IPS DF 6.9 (cell line): ENCODE measurements at regions not wholly inside any gene's neighbourhood (a gene's known extent, or its start where the extent isn't known, plus 50 kb on each side); places are given as distances from the start of the nearest gene placed in this dataset.
"Not testable (repeated sequence)": the region's sequence is repeated elsewhere in the genome, so short reads cannot be mapped to it uniquely, and the experiment has no call there.

Source experiments
- DNase-seq: peaks from one replicate; pipeline ENCODE4 v3.0.0-alpha.2; 2013; ENCODE audit warnings: low read depth, low spot score
- H3K27ac ChIP-seq: one replicate; pipeline ENCODE4 v1.5.1; 2013; ENCODE audit warnings: low read length, control low read depth
- H3K27me3 ChIP-seq: 2 replicates; pipeline ENCODE4 v1.6.1; 2013; ENCODE audit warnings: mild to moderate bottlenecking, low read length; ENCODE audit not compliant: control insufficient read depth, insufficient read depth
- H3K36me3 ChIP-seq: 2 replicates; pipeline ENCODE4 v1.6.1; 2013; ENCODE audit warnings: low read length; ENCODE audit not compliant: control insufficient read depth, insufficient read depth
- H3K4me1 ChIP-seq: 2 replicates; pipeline ENCODE4 v1.6.1; 2013; ENCODE audit warnings: low read length; ENCODE audit not compliant: control insufficient read depth, insufficient read depth
- H3K4me3 ChIP-seq: 2 replicates; pipeline ENCODE4 v1.5.1; 2013; ENCODE audit warnings: mild to moderate bottlenecking, low read length
- H3K9me3 ChIP-seq: 2 replicates; pipeline ENCODE4 v1.6.1; 2013; ENCODE audit warnings: low read length, inconsistent platforms; ENCODE audit not compliant: control insufficient read depth, insufficient read depth
- WGBS: extraction: QIAGEN DNeasy Blood & Tissue Kit; methylation state at CpG from one replicate; pipeline ENCODE4 v1.1.7; 2013; ENCODE audit warnings: mixed read lengths, missing lambda C conversion rate; ENCODE audit not compliant: insufficient read length, insufficient coverage; 5-methylcytosine and 5-hydroxymethylcytosine counted together

DNA sequence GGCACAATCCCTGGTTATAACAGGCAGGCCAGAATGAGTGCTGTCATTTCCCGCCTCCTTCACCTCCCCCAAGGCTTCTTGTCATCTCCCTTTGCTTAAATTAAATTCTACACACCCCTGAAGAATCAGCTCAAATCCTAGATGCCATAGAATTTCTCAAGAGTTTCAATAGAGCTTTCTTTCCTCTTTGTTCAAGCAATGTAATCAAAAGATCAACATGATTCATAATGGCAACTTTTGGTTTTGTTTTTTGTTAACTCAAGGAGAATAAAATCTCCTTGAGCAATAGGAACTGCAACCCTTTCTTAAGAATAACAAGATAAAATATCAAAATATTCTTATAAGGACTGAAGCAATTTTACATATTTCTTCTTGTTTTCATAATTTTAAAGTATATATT lies 180.8 kb upstream of the CDK1 start:
- Histone ChIP-seq H3K9me3 (no peaks in the 10 kb centered on the region), H3K27me3 (no peaks in the 10 kb centered on the region), H3K4me3 (no peak overlapping the region), H3K36me3 (no peaks in the 10 kb centered on the region), H3K27ac (no peak overlapping the region), H3K4me1 (no peaks in the 10 kb centered on the region)
- WGBS, result no CpG with 5 or more reads among the region's 1 CpG
- DNase-seq, result no peak

DNA sequence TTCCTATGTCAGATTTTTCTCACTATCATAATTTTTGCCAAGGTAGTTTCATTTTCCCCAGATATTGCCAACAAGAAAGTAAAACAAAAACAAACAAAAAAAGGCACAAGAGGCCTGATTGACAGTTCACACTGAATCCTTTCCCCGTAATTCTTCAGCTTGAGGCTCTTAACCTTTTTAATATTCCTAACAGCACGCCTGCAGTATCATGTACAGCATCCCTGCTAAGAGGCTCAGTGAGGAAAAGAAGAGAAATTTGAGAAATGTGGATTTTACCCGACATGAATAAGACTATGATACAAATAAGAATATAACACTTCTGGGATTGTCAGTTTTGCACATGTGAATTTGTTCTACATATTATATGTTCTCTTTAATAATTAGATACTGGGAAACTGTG lies 182.4 kb upstream of the CDK1 start:
- no CpG with 5 or more reads among the region's 3 CpGs for WGBS

DNA sequence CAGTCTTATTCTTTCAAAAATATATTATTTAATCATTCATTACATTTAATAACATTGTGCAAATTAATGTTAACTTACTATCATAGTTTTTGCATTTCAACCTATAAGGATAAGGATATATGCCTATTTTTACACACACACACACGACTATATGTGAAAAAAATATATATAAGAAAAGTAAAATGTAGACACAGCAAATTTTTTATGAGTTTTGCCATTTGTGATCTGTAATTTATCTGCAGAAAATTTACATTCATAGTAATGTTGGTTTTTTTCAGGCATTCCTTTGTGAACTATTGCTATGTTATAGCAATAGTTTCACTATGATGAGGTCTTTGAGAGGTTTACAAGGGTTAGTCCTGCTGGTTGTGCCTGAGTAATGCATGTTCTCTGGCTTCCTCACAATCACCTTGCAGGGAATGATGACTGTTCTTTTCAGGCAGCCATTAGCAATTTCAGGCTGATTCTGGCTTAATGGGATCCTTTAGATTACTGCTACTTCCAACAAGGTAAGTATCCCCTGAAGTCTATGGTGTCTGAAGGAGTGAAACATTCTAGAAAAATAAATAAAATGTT lies 183.7 kb upstream of the CDK1 start:
- peak; percentile 18 for DNase-seq
- WGBS, result no CpG with 5 or more reads among the region's 1 CpG
- Histone ChIP-seq H3K27ac (no peak overlapping the region), H3K9me3 (no peaks in the 10 kb centered on the region), H3K4me3 (no peak overlapping the region), H3K4me1 (no peaks in the 10 kb centered on the region), H3K36me3 (no peaks in the 10 kb centered on the region), H3K27me3 (no peaks in the 10 kb centered on the region)

More for the DNA sequence above, 182.4 kb upstream of the CDK1 start:
- no peaks in the 10 kb centered on the region for H3K27me3 ChIP-seq
- no peaks in the 10 kb centered on the region for H3K36me3 ChIP-seq
- H3K4me3 ChIP-seq, result no peak overlapping the region
- DNase-seq, result no peak
- no peaks in the 10 kb centered on the region for H3K9me3 ChIP-seq
- H3K27ac ChIP-seq, result no peak overlapping the region
- H3K4me1 ChIP-seq, result no peaks in the 10 kb centered on the region

DNA sequence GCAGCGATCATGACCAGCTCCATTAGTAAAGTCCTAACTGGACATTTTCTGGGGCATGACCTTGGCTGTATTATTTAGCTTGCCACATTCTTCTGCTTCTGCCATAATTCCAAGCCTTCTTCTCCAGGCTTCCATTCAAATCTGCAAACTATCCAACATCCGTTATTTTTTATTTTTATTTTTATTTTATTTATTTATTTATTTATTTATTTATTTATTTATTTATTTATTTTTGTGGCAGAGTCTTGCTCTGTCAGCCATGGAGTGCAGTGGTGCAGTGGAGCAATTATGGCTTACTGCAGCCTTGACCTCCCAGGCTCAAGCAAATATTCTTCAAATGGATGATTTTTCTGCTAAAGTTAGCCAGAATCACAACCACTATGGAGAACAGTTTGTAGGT lies 187.2 kb upstream of the CDK1 start:
- Histone ChIP-seq H3K4me3 (no peak overlapping the region), H3K4me1 (no peaks in the 10 kb centered on the region), H3K27me3 (no peaks in the 10 kb centered on the region), H3K9me3 (no peaks in the 10 kb centered on the region), H3K27ac (no peak overlapping the region), H3K36me3 (no peaks in the 10 kb centered on the region)
- DNase-seq, result no peak
- WGBS, result 91% methylated on average over 1 of the region's 2 CpGs

DNA sequence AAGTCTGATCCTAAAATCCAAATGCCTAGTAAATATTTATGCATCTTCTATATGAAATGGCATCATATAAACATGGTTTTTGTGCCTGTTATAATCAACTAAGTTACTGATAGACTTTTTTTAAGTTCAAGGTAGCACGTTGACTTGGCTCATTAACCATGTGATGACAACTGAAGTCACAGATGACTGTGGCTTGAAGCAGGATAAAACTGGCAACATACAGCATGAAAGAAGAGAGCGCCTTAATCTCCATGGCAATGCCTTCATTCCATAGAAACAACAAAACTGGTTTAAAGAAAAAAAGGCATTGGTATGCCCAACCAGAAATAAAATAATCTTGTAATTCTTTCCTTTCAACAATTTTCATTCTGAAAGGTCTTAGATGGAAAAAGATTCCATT lies 188.9 kb upstream of the CDK1 start:
- no peak for DNase-seq
- no peaks in the 10 kb centered on the region for H3K9me3 ChIP-seq
- no peak overlapping the region for H3K4me3 ChIP-seq
- no peaks in the 10 kb centered on the region for H3K4me1 ChIP-seq
- H3K27me3 ChIP-seq, result no peaks in the 10 kb centered on the region
- no CpG with 5 or more reads among the region's 2 CpGs for whole genome bisulfite sequencing
- no peak overlapping the region for H3K27ac ChIP-seq
- no peaks in the 10 kb centered on the region for H3K36me3 ChIP-seq

DNA sequence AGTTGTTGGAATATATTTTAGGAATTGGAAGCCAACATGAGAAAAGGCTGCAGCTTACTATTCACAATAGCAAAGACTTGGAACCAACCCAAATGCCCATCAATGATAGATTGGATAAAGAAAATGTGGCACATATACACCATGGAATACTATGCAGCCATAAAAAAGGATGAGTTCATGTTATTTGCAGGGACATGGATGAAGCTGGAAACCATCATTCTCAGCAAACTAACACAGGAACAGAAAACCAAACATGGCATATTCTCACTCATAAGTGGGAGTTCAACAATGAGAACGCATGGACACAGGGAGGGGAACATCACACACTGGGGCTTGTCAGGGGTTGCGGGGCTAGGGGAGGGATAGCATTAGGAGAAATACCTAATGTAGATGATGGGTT lies 192.1 kb upstream of the ANK3 start:
- whole genome bisulfite sequencing, result no CpG with 5 or more reads among the region's 2 CpGs
- H3K4me3 ChIP-seq, H3K36me3 ChIP-seq, H3K4me1 ChIP-seq, DNase-seq, H3K27me3 ChIP-seq, H3K27ac ChIP-seq, H3K9me3 ChIP-seq: not testable (repeated sequence)

DNA sequence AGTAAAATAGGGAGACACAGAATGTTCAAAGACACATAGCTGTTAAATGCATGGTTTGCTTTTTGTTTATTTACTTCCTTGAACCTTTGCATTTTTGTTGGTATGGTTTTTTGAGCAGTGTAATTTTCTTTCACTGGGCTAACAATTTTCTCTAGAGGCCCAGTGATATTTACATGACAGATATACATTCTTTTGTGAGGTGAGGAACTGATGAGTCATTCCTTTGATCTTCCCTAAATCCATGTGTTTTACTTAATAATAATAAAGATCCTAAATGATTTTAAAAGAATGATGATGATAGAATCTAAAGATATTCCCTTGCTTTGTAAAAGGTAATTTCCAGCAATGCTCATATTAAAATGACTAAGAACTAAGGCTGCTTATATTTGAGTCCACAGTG lies 188.5 kb upstream of the ANK3 start:
- H3K4me1 ChIP-seq, result peaks cover 7% of the 10 kb centered on the region; the same call in 1 of the 2 replicates
- H3K36me3 ChIP-seq, result no peaks in the 10 kb centered on the region
- no peaks in the 10 kb centered on the region for H3K27me3 ChIP-seq
- no peak overlapping the region for H3K4me3 ChIP-seq
- no peak overlapping the region for H3K27ac ChIP-seq
- no peaks in the 10 kb centered on the region for H3K9me3 ChIP-seq
- DNase-seq, result no peak

DNA sequence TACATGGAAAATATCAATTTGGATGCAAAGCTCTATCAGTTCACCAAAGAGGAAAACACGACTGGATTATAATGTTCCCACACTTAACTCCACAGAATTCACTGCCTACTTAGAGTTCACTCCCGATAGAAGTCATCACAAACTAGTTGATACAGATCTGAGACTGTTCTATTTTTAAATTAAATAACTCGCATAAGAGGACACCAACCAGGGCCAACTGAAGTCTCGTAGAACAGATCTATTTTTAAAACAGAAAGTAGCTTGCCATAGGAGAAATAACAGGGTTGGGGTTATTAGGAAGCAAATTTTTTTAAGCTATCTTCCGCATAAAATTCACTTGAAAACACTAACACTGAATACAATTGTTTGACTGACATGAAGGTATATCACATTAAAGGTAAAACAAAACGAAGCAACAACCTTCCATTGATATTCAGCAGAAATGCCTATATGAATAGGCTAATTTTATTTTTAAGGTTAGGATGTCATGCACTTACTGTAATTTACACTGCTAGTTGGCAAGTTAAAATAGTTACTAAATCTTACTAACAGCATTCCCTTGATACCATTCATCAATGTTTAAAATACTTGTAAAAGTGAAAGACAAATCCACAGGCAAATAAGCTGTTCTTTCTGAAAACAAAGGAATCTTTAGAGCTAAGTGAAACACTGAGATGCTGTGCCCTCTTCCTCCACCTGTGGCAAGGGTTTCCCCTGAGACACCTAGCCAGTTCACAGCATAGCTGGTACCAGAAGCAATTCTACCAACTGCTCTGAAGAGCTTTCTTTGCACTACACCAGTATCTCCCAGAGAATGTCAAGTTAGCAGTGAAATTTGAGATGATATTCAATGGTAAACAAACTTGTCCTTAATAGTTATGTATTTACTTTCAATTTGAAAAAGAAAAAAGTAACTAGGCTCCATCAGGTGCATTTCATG lies 186.7 kb upstream of the ANK3 start:
- Histone ChIP-seq H3K36me3 (no peaks in the 10 kb centered on the region), H3K27me3 (no peaks in the 10 kb centered on the region), H3K9me3 (no peaks in the 10 kb centered on the region), H3K4me1 (peaks cover 9% of the 10 kb centered on the region; the same call in 1 of the 2 replicates), H3K27ac (no peak overlapping the region), H3K4me3 (no peak overlapping the region)
- no peak for DNase-seq
- WGBS, result no CpG with 5 or more reads among the region's 6 CpGs

DNA sequence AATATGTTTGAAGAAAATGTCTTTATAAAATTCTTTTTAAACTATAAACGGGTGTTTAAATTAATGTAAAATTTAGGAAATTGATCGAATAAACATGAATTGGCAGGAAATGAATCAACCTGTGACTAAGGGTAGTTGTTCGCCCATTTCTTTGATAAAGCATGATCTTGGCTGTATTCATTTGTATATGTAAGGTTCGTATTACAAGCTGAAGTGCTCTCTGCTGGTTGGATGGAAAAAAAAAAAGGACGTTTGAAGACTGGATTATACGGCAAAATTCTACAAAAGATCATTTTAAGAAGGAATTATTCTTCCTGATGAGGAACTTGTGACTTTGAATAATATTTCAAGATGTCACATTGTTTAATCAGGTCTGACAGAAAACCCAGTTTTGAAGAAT lies 185.4 kb upstream of the ANK3 start:
- no peak overlapping the region for H3K27ac ChIP-seq
- WGBS, result 100% methylated on average over 2 of the region's 6 CpGs
- H3K9me3 ChIP-seq, result no peaks in the 10 kb centered on the region
- H3K4me1 ChIP-seq, result peaks cover 9% of the 10 kb centered on the region; the same call in 1 of the 2 replicates
- no peak overlapping the region for H3K4me3 ChIP-seq
- no peaks in the 10 kb centered on the region for H3K36me3 ChIP-seq
- DNase-seq, result no peak
- no peaks in the 10 kb centered on the region for H3K27me3 ChIP-seq

DNA sequence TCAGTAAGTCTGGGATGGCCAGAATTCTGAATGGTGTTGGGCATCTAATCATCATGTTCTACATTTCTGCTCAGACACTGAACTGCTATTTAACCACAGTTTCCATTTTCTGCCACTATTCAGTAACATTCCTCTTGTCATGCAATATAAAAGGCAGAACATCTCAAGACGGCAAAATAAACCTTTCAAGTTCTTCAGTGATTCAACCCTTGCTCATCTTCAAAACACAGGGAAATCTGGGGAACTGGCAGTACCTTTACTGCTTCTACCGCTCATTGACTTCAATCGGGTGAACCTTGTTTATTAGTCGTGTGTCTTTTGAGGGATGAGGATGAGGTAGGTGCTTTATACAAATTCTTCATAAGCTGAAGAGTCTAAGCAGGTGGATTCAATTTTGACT lies 184.7 kb upstream of the ANK3 start:
- no peak for DNase-seq
- Histone ChIP-seq H3K27ac (no peak overlapping the region), H3K27me3 (no peaks in the 10 kb centered on the region), H3K4me3 (no peak overlapping the region), H3K9me3 (no peaks in the 10 kb centered on the region), H3K36me3 (no peaks in the 10 kb centered on the region), H3K4me1 (peaks cover 9% of the 10 kb centered on the region; the same call in 1 of the 2 replicates)
- no CpG with 5 or more reads among the region's 4 CpGs for WGBS
